ENCODE measurements at regions not wholly inside any gene's neighbourhood (a gene's known extent, or its start where the extent isn't known, plus 50 kb on each side); places are given as distances from the start of the nearest gene placed in this dataset.

DNA sequence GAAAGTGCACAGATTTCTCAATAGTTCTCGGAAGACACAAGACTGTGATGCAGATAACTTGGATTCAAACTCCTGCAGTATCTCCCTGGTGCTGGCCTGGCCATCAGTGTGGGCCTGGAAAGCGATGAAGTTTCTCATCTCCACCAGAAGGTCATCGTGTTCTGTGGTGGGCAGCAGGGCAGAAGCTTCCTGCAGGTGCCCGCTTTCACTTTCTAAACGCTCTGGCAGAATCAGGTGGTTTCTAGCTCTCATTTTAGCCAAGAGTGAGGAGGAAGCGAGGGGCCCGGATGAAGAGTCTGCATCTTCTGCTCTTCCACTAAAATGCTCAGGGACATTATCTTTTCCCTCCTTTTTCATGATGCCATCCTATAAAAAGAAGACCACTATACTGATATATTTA lies 63.0 kb upstream of the DRGX start:
- TF ChIP-seq, protein P1, sequence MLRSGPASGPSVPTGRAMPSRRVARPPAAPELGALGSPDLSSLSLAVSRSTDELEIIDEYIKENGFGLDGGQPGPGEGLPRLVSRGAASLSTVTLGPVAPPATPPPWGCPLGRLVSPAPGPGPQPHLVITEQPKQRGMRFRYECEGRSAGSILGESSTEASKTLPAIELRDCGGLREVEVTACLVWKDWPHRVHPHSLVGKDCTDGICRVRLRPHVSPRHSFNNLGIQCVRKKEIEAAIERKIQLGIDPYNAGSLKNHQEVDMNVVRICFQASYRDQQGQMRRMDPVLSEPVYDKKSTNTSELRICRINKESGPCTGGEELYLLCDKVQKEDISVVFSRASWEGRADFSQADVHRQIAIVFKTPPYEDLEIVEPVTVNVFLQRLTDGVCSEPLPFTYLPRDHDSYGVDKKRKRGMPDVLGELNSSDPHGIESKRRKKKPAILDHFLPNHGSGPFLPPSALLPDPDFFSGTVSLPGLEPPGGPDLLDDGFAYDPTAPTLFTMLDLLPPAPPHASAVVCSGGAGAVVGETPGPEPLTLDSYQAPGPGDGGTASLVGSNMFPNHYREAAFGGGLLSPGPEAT (IDR thresholded peaks at IDR 0.05; ENCODE audit: low read depth): no peak
- no peak for TF ChIP-seq CHD2 (IDR thresholded peaks at IDR 0.05; ENCODE audit: borderline replicate concordance, low read depth, low read length)
- TF ChIP-seq SMC3 (IDR thresholded peaks at IDR 0.05; ENCODE audit: borderline replicate concordance, low read length): no peak
- TF ChIP-seq, protein P2, sequence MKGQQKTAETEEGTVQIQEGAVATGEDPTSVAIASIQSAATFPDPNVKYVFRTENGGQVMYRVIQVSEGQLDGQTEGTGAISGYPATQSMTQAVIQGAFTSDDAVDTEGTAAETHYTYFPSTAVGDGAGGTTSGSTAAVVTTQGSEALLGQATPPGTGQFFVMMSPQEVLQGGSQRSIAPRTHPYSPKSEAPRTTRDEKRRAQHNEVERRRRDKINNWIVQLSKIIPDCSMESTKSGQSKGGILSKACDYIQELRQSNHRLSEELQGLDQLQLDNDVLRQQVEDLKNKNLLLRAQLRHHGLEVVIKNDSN (IDR thresholded peaks at IDR 0.05; ENCODE audit: borderline replicate concordance, extremely low read length, insufficient read depth, low read depth, low read length): no peak
- TF ChIP-seq PML (IDR thresholded peaks at IDR 0.05; ENCODE audit: low read length): no peak
- no peak for TF ChIP-seq MYB (IDR thresholded peaks at IDR 0.05; ENCODE audit: borderline replicate concordance, low read depth, low read length)
- no peak for TF ChIP-seq IKZF1 (conservative IDR thresholded peaks at IDR 0.05)
- no peak for TF ChIP-seq SUZ12 (IDR thresholded peaks at IDR 0.05; ENCODE audit: unreplicated experiment)
- TF ChIP-seq SRF (IDR thresholded peaks at IDR 0.05; ENCODE audit: low read depth in 2 of 2, low read length in 2 of 2): no peak
- TF ChIP-seq RAD21 (IDR thresholded peaks at IDR 0.05; ENCODE audit: insufficient read depth, low read depth, low read length): no peak
- no peak for TF ChIP-seq NR2C2 (IDR thresholded peaks at IDR 0.05; ENCODE audit: borderline replicate concordance, control insufficient read depth, insufficient read length, low read depth)
- TF ChIP-seq ZNF207 (IDR thresholded peaks at IDR 0.05; ENCODE audit: borderline replicate concordance): no peak
- no peak for TF ChIP-seq RELA (IDR thresholded peaks at IDR 0.05; ENCODE audit: borderline replicate concordance, partially characterized antibody)
- no peak for TF ChIP-seq MTA3 (IDR thresholded peaks at IDR 0.05; ENCODE audit: borderline replicate concordance, low read length)
- TF ChIP-seq MXI1 (IDR thresholded peaks at IDR 0.05; ENCODE audit: low read depth, low read length): no peak
- no peak for TF ChIP-seq NR2C1 (IDR thresholded peaks at IDR 0.05)
- no peak for TF ChIP-seq HDGF (IDR thresholded peaks at IDR 0.05)
- TF ChIP-seq, protein P3, sequence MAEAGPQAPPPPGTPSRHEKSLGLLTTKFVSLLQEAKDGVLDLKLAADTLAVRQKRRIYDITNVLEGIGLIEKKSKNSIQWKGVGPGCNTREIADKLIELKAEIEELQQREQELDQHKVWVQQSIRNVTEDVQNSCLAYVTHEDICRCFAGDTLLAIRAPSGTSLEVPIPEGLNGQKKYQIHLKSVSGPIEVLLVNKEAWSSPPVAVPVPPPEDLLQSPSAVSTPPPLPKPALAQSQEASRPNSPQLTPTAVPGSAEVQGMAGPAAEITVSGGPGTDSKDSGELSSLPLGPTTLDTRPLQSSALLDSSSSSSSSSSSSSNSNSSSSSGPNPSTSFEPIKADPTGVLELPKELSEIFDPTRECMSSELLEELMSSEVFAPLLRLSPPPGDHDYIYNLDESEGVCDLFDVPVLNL (IDR thresholded peaks at IDR 0.05; ENCODE audit: low read depth, low read length): no peak
- ChIA-PET SMC1A (ENCODE audit: uncharacterized antibody, unreplicated experiment) (no interaction called here), RAD21 (ENCODE audit: unreplicated experiment) (no interaction called here), CTCF (no interaction called here), POLR2A (no interaction called here)
- Histone ChIP-seq H3K9me3 (replicated peaks; ENCODE audit: control insufficient read depth, insufficient read depth, low read length) (no peaks in the 10 kb centered on the region; the same call in 2 of the 3 replicates), H3K27ac (ENCODE audit: control insufficient read depth, insufficient read depth) (no peak overlapping the region), H3K4me1 (ENCODE audit: control insufficient read depth, insufficient read depth, low read length) (no peaks in the 10 kb centered on the region; the same call in 1 of the 2 replicates), H3K4me3 (no peak overlapping the region), H3K79me2 (ENCODE audit: control insufficient read depth, insufficient read depth, low read length) (no peaks in the 10 kb centered on the region), H4K20me1 (ENCODE audit: control insufficient read depth, insufficient read depth) (no peaks in the 10 kb centered on the region), H3K4me2 (ENCODE audit: control insufficient read depth, insufficient read depth) (no peak overlapping the region), H3K9ac (ENCODE audit: control insufficient read depth, insufficient read depth, low read length) (no peak overlapping the region), H2AFZ (ENCODE audit: control insufficient read depth, low read depth, low read length) (no peak overlapping the region), H3K27me3 (replicated peaks in 1 of 2; ENCODE audit: control insufficient read depth in 2 of 2, insufficient read depth in 2 of 2, low read length in 1 of 2) (no peaks in the 10 kb centered on the region), H3K36me3 (ENCODE audit: control insufficient read depth in 2 of 2, insufficient read depth in 2 of 2, low read length in 1 of 2) (peaks cover 0 to 4% of the 10 kb centered on the region in 2 experiments; a peak in 3 of 4 replicates)
- no TSS peak for BruUV-seq (replicated peaks)
- DNase-seq (ENCODE audit: low read depth, low spot score) (no peak), FAIRE-seq (no peak), ATAC-seq (peak; percentile 33; the same call in 1 of the 3 replicates)
- in situ Hi-C loops (cut with MboI): no loop called here
- WGBS (ENCODE audit: insufficient coverage, insufficient replicate concordance, low lambda C conversion rate, missing lambda C conversion rate): 43% methylated on average over 7 of the region's 7 CpGs
- intact Hi-C loops (cut with micrococcal nuclease; ENCODE audit: unreplicated experiment): no loop called here

Measured in GM12878 (cell line).